ENCODE measurements at regions not wholly inside any gene's neighbourhood (a gene's known extent, or its start where the extent isn't known, plus 50 kb on each side); places are given as distances from the start of the nearest gene placed in this dataset.

GRCh38 chr3:159149633-159150032 is 347.8 kb downstream of the MFSD1 start:
- no peak for DNase-seq (ENCODE audit: low spot score)
- intact Hi-C loops (cut with DNase I): no loop called here

- intact Hi-C loops (cut with DNase I): no loop called here
Measured at GRCh38 chr3:159150180-159150579, 348.3 kb downstream of the MFSD1 start.

GRCh38 chr3:159151130-159151529 is 349.3 kb downstream of the MFSD1 start:
- no peak for DNase-seq (ENCODE audit: low spot score)
- intact Hi-C loops (cut with DNase I): no loop called here

More at GRCh38 chr3:159150180-159150579, 348.3 kb downstream of the MFSD1 start:
- DNase-seq (ENCODE audit: low spot score): no peak

- no peak for DNase-seq (ENCODE audit: low spot score)
- intact Hi-C loops (cut with DNase I): no loop called here
Measured at GRCh38 chr3:159157275-159157674, 355.4 kb downstream of the MFSD1 start.

GRCh38 chr3:159158213-159158612 is 356.4 kb downstream of the MFSD1 start:
- DNase-seq (ENCODE audit: low spot score): no peak
- intact Hi-C loops (cut with DNase I): no loop called here

GRCh38 chr3:159158801-159159200 is 356.9 kb downstream of the MFSD1 start:
- intact Hi-C loops (cut with DNase I): no loop called here
- no peak for DNase-seq (ENCODE audit: low spot score)

GRCh38 chr3:159159546-159159945 is 357.7 kb downstream of the MFSD1 start:
- intact Hi-C loops (cut with DNase I): no loop called here

GRCh38 chr3:159163656-159164055 is 361.8 kb downstream of the MFSD1 start:
- no peak for DNase-seq (ENCODE audit: low spot score)
- intact Hi-C loops (cut with DNase I): no loop called here

More at GRCh38 chr3:159159546-159159945, 357.7 kb downstream of the MFSD1 start:
- no peak for DNase-seq (ENCODE audit: low spot score)

- DNase-seq (ENCODE audit: low spot score): no peak
- intact Hi-C loops (cut with DNase I): no loop called here
Measured at GRCh38 chr3:159165961-159166360, 364.1 kb downstream of the MFSD1 start.

GRCh38 chr3:159166899-159167586 is 365.2 kb downstream of the MFSD1 start:
- no peak for DNase-seq (ENCODE audit: low spot score)
- intact Hi-C loops (cut with DNase I): no loop called here

- DNase-seq (ENCODE audit: low spot score): no peak
- intact Hi-C loops (cut with DNase I): no loop called here
Measured at GRCh38 chr3:159168788-159169187, 366.9 kb downstream of the MFSD1 start.

GRCh38 chr3:159169828-159170227 is 368.0 kb downstream of the MFSD1 start:
- no peak for DNase-seq (ENCODE audit: low spot score)
- intact Hi-C loops (cut with DNase I): no loop called here

- intact Hi-C loops (cut with DNase I): no loop called here
- DNase-seq (ENCODE audit: low spot score): no peak
Measured at GRCh38 chr3:159170436-159171003, 368.7 kb downstream of the MFSD1 start.

GRCh38 chr3:159171333-159171732 is 369.5 kb downstream of the MFSD1 start:
- intact Hi-C loops (cut with DNase I): no loop called here
- no peak for DNase-seq (ENCODE audit: low spot score)

- no peak for DNase-seq (ENCODE audit: low spot score)
- intact Hi-C loops (cut with DNase I): no loop called here
Measured at GRCh38 chr3:159172473-159172872, 370.6 kb downstream of the MFSD1 start.

GRCh38 chr3:159174715-159175692 is 373.1 kb downstream of the MFSD1 start:
- DNase-seq (ENCODE audit: low spot score): no peak
- intact Hi-C loops (cut with DNase I): no loop called here

- intact Hi-C loops (cut with DNase I): no loop called here
- DNase-seq (ENCODE audit: low spot score): no peak
Measured at GRCh38 chr3:159178209-159178897, 376.5 kb downstream of the MFSD1 start.

- intact Hi-C loops (cut with DNase I): no loop called here
- DNase-seq (ENCODE audit: low spot score): no peak
Measured at GRCh38 chr3:159182961-159183360, 381.1 kb downstream of the MFSD1 start.

- DNase-seq (ENCODE audit: low spot score): no peak
- intact Hi-C loops (cut with DNase I): no loop called here
Measured at GRCh38 chr3:159185443-159186050, 383.7 kb downstream of the MFSD1 start.
